SW480 (cell line): ENCODE measurements at regions not wholly inside any gene's neighbourhood (a gene's known extent, or its start where the extent isn't known, plus 50 kb on each side); places are given as distances from the start of the nearest gene placed in this dataset.

Experiments
- DNase-seq: peaks from one replicate; pipeline ENCODE4 v3.0.0-alpha.2; 2016; ENCODE audit warnings: low spot score

GRCh38 chr5:44659334-44659733 is 149.4 kb upstream of the MRPS30 start:
- no peak for DNase-seq

GRCh38 chr5:44652674-44653073 is 156.1 kb upstream of the MRPS30 start:
- DNase-seq = no peak

- no peak for DNase-seq
Measured at GRCh38 chr5:44646016-44646415, 162.7 kb upstream of the MRPS30 start.

- no peak for DNase-seq
Measured at GRCh38 chr5:44645502-44645901, 163.2 kb upstream of the MRPS30 start.

GRCh38 chr5:44644628-44645027 is 164.1 kb upstream of the MRPS30 start:
- no peak for DNase-seq

GRCh38 chr5:44641820-44642219 is 166.9 kb upstream of the MRPS30 start:
- no peak for DNase-seq

GRCh38 chr5:44640945-44641456 is 167.7 kb upstream of the MRPS30 start:
- no peak for DNase-seq

GRCh38 chr5:44637916-44638869 is 170.6 kb upstream of the MRPS30 start:
- DNase-seq = peak; percentile 18

GRCh38 chr5:44632344-44632743 is 176.4 kb upstream of the MRPS30 start:
- DNase-seq = no peak

- DNase-seq = no peak
Measured at GRCh38 chr5:44626846-44627245, 181.9 kb upstream of the MRPS30 start.

- DNase-seq = no peak
Measured at GRCh38 chr5:44622331-44622730, 186.4 kb upstream of the MRPS30 start.

- DNase-seq = no peak
Measured at GRCh38 chr5:44619875-44620610, 188.7 kb upstream of the MRPS30 start.

GRCh38 chr5:44614845-44615244 is 193.9 kb upstream of the MRPS30 start:
- DNase-seq = no peak

- DNase-seq = no peak
Measured at GRCh38 chr5:44613936-44614335, 194.8 kb upstream of the MRPS30 start.

- no peak for DNase-seq
Measured at GRCh38 chr5:44605926-44606325, 202.8 kb upstream of the MRPS30 start.

- no peak for DNase-seq
Measured at GRCh38 chr5:44603496-44604272, 205.1 kb upstream of the MRPS30 start.

- DNase-seq = no peak
Measured at GRCh38 chr5:44574678-44575077, 185.5 kb upstream of the FGF10 start.

GRCh38 chr5:44568519-44568918 is 179.3 kb upstream of the FGF10 start:
- no peak for DNase-seq

GRCh38 chr5:44565902-44566301 is 176.7 kb upstream of the FGF10 start:
- DNase-seq = no peak

GRCh38 chr5:44565360-44565759 is 176.1 kb upstream of the FGF10 start:
- DNase-seq = no peak

GRCh38 chr5:44546286-44546685 is 157.1 kb upstream of the FGF10 start:
- DNase-seq = no peak

- DNase-seq = no peak
Measured at GRCh38 chr5:44543511-44543910, 154.3 kb upstream of the FGF10 start.
